Spleen (tissue), 11 donors: ENCODE measurements at regions not wholly inside any gene's neighbourhood (a gene's known extent, or its start where the extent isn't known, plus 50 kb on each side); places are given as distances from the start of the nearest gene placed in this dataset.

ENCODE experiments used
- DNase-seq: peaks from one replicate; pipeline ENCODE4 v3.0.0-alpha.2; 2020
- H3K27ac ChIP-seq, 8 donors: fragments of 200-600 bp; sonication (generic) in 7 of 8; 1 replicate in 4 of 8; 2 replicates in 4 of 8; pipeline versions ENCODE4 v1.5.0 to v1.8.0; 2016 to 2021; ENCODE audit warnings: inconsistent platforms in 4 of 8, mild to moderate bottlenecking in 4 of 8, moderate library complexity in 1 of 8
- H3K27me3 ChIP-seq, 7 donors: fragments of 200-600 bp; sonication (generic) in 6 of 7; replicated peaks in 1 of 7; 1 replicate in 4 of 7; 2 replicates in 3 of 7; pipeline versions ENCODE4 v1.5.0 to v1.8.0; 2016 to 2021; ENCODE audit warnings: inconsistent platforms in 3 of 7, mild to moderate bottlenecking in 1 of 7
- H3K36me3 ChIP-seq, 6 donors: fragments of 200-600 bp; sonication (generic) in 5 of 6; 1 replicate in 4 of 6; 2 replicates in 2 of 6; pipeline versions ENCODE4 v1.5.0 to v1.8.0; 2016 to 2021; ENCODE audit warnings: inconsistent platforms in 2 of 6
- H3K4me1 ChIP-seq, 6 donors: fragments of 200-600 bp; sonication (generic) in 5 of 6; 1 replicate in 3 of 6; 2 replicates in 3 of 6; pipeline versions ENCODE4 v1.5.0 to v1.8.0; 2016 to 2021; ENCODE audit warnings: inconsistent platforms in 3 of 6
- H3K4me3 ChIP-seq, 8 donors: fragments of 200-600 bp; sonication (generic) in 7 of 8; 1 replicate in 4 of 8; 2 replicates in 4 of 8; pipeline versions ENCODE4 v1.5.0 to v1.8.0; 2016 to 2021; ENCODE audit warnings: inconsistent platforms in 4 of 8, mild to moderate bottlenecking in 4 of 8, moderate library complexity in 2 of 8
- H3K9me3 ChIP-seq, 8 donors: fragments of 200-600 bp; sonication (generic) in 7 of 8; 1 replicate in 4 of 8; 2 replicates in 4 of 8; pipeline versions ENCODE4 v1.5.0 to v1.8.0; 2016 to 2021; ENCODE audit warnings: inconsistent platforms in 4 of 8
- POLR2A ChIP-seq, 3 donors: fragments of 450-650 bp; IDR thresholded peaks; one replicate each; pipeline ENCODE4 v1.5.1; 2017; ENCODE audit warnings: antibody characterized with exemption in 3 of 3, mild to moderate bottlenecking in 1 of 3
- POLR2AphosphoS5 ChIP-seq, 3 donors: sonication (generic); formaldehyde crosslinking; IDR thresholded peaks; one replicate each; pipeline ENCODE4 v1.5.1; 2017; ENCODE audit warnings: antibody characterized with exemption in 3 of 3
- WGBS, 5 donors: extraction: QIAGEN DNeasy Blood & Tissue Kit in 3 of 5; methylation state at CpG; one replicate each; pipeline versions ENCODE4 v1.1.5 to v1.1.7; 2013 to 2018; 5-methylcytosine and 5-hydroxymethylcytosine counted together
- intact Hi-C: fragments of 100-400 bp; cut with DNase I; formaldehyde crosslinking; loops from one replicate; pipeline ENCODE4 v1.15.0; 2023; ENCODE audit warnings: low total_unique reads
- TF ChIP-seq, protein P1 (sequence below), 11 experiments: fragments of 200-600 bp in 7 of 11; fragments of 450-650 bp in 4 of 11; sonication (generic) in 4 of 11; IDR thresholded peaks in 8 of 11; conservative IDR thresholded peaks in 3 of 11; 1 replicate in 7 of 11; 2 replicates in 4 of 11; pipeline versions ENCODE4 v1.4.0 to v1.8.0; 2016 to 2021; ENCODE audit warnings: antibody characterized with exemption in 11 of 11, inconsistent platforms in 4 of 11, mild to moderate bottlenecking in 1 of 11
- donor health status: healthy with polysubstance abuse.
- donor health status: DM: no; HTN: no; CAD: no; lungs with moderate emphysema.
- donor health status: DM: no; HTN: no; CAD: no.
- donor health status: Bipolar disorder and iron deficiency.
- donor health status: healthy.
- donor health status: DM: no; HTN: no; CAD: no.
- donor health status: DM: yes; HTN: yes; CAD: no.

GRCh38 chr21:31479222-31479621 lies 135.2 kb upstream of the TIAM1 start:
- WGBS, 5 donors, result 92 to 99% (median 96%) methylated on average over 8 of the region's 8 CpGs
- Histone ChIP-seq H3K27me3 (no peaks in the 10 kb centered on the region), H3K9me3 (peaks cover 0 to 41% (median 22%) of the 10 kb centered on the region in 8 donors), H3K27ac (no peak overlapping the region), H3K36me3 (no peaks in the 10 kb centered on the region), H3K4me1 (no peaks in the 10 kb centered on the region), H3K4me3 (no peak overlapping the region)
- no peak for DNase-seq
- TF ChIP-seq, protein P1, sequence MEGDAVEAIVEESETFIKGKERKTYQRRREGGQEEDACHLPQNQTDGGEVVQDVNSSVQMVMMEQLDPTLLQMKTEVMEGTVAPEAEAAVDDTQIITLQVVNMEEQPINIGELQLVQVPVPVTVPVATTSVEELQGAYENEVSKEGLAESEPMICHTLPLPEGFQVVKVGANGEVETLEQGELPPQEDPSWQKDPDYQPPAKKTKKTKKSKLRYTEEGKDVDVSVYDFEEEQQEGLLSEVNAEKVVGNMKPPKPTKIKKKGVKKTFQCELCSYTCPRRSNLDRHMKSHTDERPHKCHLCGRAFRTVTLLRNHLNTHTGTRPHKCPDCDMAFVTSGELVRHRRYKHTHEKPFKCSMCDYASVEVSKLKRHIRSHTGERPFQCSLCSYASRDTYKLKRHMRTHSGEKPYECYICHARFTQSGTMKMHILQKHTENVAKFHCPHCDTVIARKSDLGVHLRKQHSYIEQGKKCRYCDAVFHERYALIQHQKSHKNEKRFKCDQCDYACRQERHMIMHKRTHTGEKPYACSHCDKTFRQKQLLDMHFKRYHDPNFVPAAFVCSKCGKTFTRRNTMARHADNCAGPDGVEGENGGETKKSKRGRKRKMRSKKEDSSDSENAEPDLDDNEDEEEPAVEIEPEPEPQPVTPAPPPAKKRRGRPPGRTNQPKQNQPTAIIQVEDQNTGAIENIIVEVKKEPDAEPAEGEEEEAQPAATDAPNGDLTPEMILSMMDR (IDR thresholded peaks at IDR 0.05 in 8 of 11, conservative IDR thresholded peaks at IDR 0.05 in 3 of 11), result no peak
- TF ChIP-seq POLR2AphosphoS5 (IDR thresholded peaks at IDR 0.05), result no peak
- TF ChIP-seq POLR2A (IDR thresholded peaks at IDR 0.05), result no peak
- intact Hi-C loops, result no loop called here

GRCh38 chr21:31476263-31477022 lies 132.4 kb upstream of the TIAM1 start:
- H3K4me3 ChIP-seq, result no peak overlapping the region
- intact Hi-C loops, result no loop called here
- DNase-seq, result no peak
- no peaks in the 10 kb centered on the region for H3K27me3 ChIP-seq
- H3K36me3 ChIP-seq, result no peaks in the 10 kb centered on the region
- no peak for TF ChIP-seq POLR2A (IDR thresholded peaks at IDR 0.05)
- no peak for TF ChIP-seq POLR2AphosphoS5 (IDR thresholded peaks at IDR 0.05)
- TF ChIP-seq, protein P1 (IDR thresholded peaks at IDR 0.05 in 8 of 11, conservative IDR thresholded peaks at IDR 0.05 in 3 of 11), result no peak
- H3K4me1 ChIP-seq, result no peaks in the 10 kb centered on the region
- peaks cover 0 to 18% (median 10%) of the 10 kb centered on the region in 8 donors for H3K9me3 ChIP-seq
- WGBS, 5 donors, result 78 to 83% (median 81%) methylated on average over 11 of the region's 11 CpGs
- no peak overlapping the region for H3K27ac ChIP-seq

DNA sequence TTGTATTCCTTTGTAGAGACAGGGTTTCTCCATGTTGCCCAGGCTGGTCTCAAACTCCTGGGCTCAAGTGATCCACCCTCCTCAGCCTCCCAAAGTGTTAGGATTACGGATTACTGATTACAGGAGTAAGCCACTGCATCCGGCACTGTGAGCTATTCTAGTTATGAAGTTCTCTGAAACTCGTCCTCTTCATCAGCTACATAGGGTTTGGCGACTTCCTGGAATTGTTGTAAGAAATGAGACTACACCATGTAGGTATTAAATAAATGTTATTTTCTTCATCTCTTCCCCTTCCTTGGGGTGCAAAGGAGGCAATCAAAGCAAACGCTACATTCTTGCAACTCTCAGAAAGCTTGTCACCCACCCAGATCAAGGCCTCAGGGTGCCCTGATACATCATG lies 131.2 kb upstream of the TIAM1 start:
- intact Hi-C loops, result no loop called here
- no peak for DNase-seq
- 84 to 90% (median 87%) methylated on average over 5 of the region's 5 CpGs for WGBS, 5 donors
- Histone ChIP-seq H3K4me3 (no peak overlapping the region), H3K36me3 (no peaks in the 10 kb centered on the region), H3K4me1 (no peaks in the 10 kb centered on the region), H3K27ac (no peak overlapping the region), H3K9me3 (peaks cover 0 to 5% (median 0%) of the 10 kb centered on the region in 8 donors), H3K27me3 (no peaks in the 10 kb centered on the region)
- TF ChIP-seq POLR2AphosphoS5 (IDR thresholded peaks at IDR 0.05) (no peak), POLR2A (IDR thresholded peaks at IDR 0.05) (no peak)
- TF ChIP-seq, protein P1 (IDR thresholded peaks at IDR 0.05 in 8 of 11, conservative IDR thresholded peaks at IDR 0.05 in 3 of 11), result no peak

DNA sequence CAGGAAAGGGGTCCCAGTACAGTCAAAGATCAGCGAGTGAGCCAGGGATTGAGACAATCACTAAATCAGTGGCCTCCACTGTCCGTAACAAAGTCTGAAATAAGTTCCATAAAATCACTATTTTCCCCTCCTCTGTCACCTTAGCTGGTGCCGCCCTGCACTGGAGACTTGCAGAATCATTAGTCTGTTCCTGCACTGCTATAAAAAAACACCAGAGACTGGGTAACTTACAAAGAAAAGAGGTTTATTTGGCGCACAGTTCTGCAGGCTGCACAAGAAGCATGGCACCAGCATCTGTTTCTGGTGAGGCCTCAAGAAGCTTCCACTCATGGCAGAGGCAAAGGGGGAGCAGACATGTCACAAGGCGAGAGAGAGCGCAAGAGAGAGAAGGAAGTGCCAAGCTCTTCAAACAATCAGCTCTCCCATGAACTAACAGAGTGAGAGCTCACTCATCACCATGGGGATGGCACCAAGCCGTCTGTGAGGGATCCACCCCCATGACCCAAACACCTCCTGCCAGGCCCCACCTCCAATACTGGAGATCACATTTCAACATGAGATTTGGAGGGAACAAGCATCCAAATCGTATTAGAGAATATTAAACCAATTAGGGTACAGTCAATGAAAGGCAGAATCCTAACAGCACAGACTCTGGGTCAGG lies 129.8 kb upstream of the TIAM1 start:
- Histone ChIP-seq H3K36me3 (no peaks in the 10 kb centered on the region), H3K4me1 (no peaks in the 10 kb centered on the region), H3K9me3 (peaks cover 0 to 5% (median 0%) of the 10 kb centered on the region in 8 donors), H3K27ac (no peak overlapping the region), H3K4me3 (no peak overlapping the region), H3K27me3 (no peaks in the 10 kb centered on the region)
- WGBS, 5 donors, result 88 to 94% (median 89%) methylated on average over 8 of the region's 8 CpGs
- DNase-seq, result no peak
- TF ChIP-seq, protein P1 (IDR thresholded peaks at IDR 0.05 in 8 of 11, conservative IDR thresholded peaks at IDR 0.05 in 3 of 11), result no peak
- TF ChIP-seq POLR2A (IDR thresholded peaks at IDR 0.05) (no peak), POLR2AphosphoS5 (IDR thresholded peaks at IDR 0.05) (no peak)
- intact Hi-C loops, result no loop called here
